Cardiac muscle cell (in vitro differentiated cells and primary cell): ENCODE measurements at regions not wholly inside any gene's neighbourhood (a gene's known extent, or its start where the extent isn't known, plus 50 kb on each side); places are given as distances from the start of the nearest gene placed in this dataset.

ENCODE experiments used
- DNase-seq, 2 donors: peaks; one replicate each; pipeline versions ENCODE4 v3.0.0 to v3.0.0-alpha.2; 2010 to 2017; ENCODE audit warnings: low read depth in 1 of 2, low spot score in 1 of 2
- H3K27ac ChIP-seq: fragments of 200-600 bp; sonication (generic); 2 replicates; pipeline ENCODE4 v1.5.1; 2016
- H3K27me3 ChIP-seq: fragments of 200-600 bp; sonication (generic); 2 replicates; pipeline ENCODE4 v1.6.0; 2016; ENCODE audit warnings: control low read depth
- H3K36me3 ChIP-seq: fragments of 200-600 bp; sonication (generic); 2 replicates; pipeline ENCODE4 v1.5.1; 2016; ENCODE audit warnings: control low read depth
- H3K4me1 ChIP-seq: fragments of 200-600 bp; sonication (generic); 2 replicates; pipeline ENCODE4 v1.8.1; 2017; ENCODE audit warnings: low read depth, mild to moderate bottlenecking, mixed run types
- H3K4me3 ChIP-seq: fragments of 200-600 bp; sonication (generic); 2 replicates; pipeline ENCODE4 v1.5.1; 2016; ENCODE audit warnings: mild to moderate bottlenecking
- H3K9me3 ChIP-seq: fragments of 200-600 bp; sonication (generic); 2 replicates; pipeline ENCODE4 v1.5.1; 2017; ENCODE audit warnings: low read depth, mild to moderate bottlenecking, control low read depth
- CTCF ChIP-seq: IDR thresholded peaks from 2 replicates; pipeline ENCODE4 v1.5.1; 2012; ENCODE audit warnings: low read depth, mild to moderate bottlenecking, low read length

GRCh38 chr9:79929285-79929684, 357.5 kb downstream of the TLE4 start:
- H3K27me3 ChIP-seq: no peaks in the 10 kb centered on the region
- no peaks in the 10 kb centered on the region for H3K36me3 ChIP-seq
- no peaks in the 10 kb centered on the region for H3K4me1 ChIP-seq
- no peak for TF ChIP-seq CTCF
- no peaks in the 10 kb centered on the region for H3K9me3 ChIP-seq
- H3K27ac ChIP-seq: no peak overlapping the region
- no peak overlapping the region for H3K4me3 ChIP-seq
- no peak for DNase-seq

GRCh38 chr9:79928661-79929223, 357.0 kb downstream of the TLE4 start:
- Histone ChIP-seq H3K27me3 (no peaks in the 10 kb centered on the region), H3K36me3 (no peaks in the 10 kb centered on the region), H3K9me3 (no peaks in the 10 kb centered on the region)

GRCh38 chr9:79925326-79925725, 353.6 kb downstream of the TLE4 start:
- no peaks in the 10 kb centered on the region for H3K9me3 ChIP-seq
- no peaks in the 10 kb centered on the region for H3K4me1 ChIP-seq
- H3K27me3 ChIP-seq: no peaks in the 10 kb centered on the region
- H3K36me3 ChIP-seq: no peaks in the 10 kb centered on the region
- no peak for TF ChIP-seq CTCF
- no peak overlapping the region for H3K4me3 ChIP-seq
- DNase-seq: no peak
- no peak overlapping the region for H3K27ac ChIP-seq

More at GRCh38 chr9:79928661-79929223, 357.0 kb downstream of the TLE4 start:
- no peak for DNase-seq
- Histone ChIP-seq H3K4me1 (no peaks in the 10 kb centered on the region), H3K27ac (no peak overlapping the region), H3K4me3 (no peak overlapping the region)
- TF ChIP-seq CTCF: no peak

GRCh38 chr9:79924836-79925235, 353.1 kb downstream of the TLE4 start:
- H3K4me3 ChIP-seq: no peak overlapping the region
- TF ChIP-seq CTCF: no peak
- DNase-seq: no peak
- no peaks in the 10 kb centered on the region for H3K4me1 ChIP-seq
- no peaks in the 10 kb centered on the region for H3K27me3 ChIP-seq
- no peaks in the 10 kb centered on the region for H3K9me3 ChIP-seq
- H3K27ac ChIP-seq: no peak overlapping the region
- no peaks in the 10 kb centered on the region for H3K36me3 ChIP-seq

- H3K27me3 ChIP-seq: no peaks in the 10 kb centered on the region
- no peak overlapping the region for H3K27ac ChIP-seq
- H3K4me1 ChIP-seq: no peaks in the 10 kb centered on the region
- no peaks in the 10 kb centered on the region for H3K36me3 ChIP-seq
- H3K4me3 ChIP-seq: no peak overlapping the region
- no peaks in the 10 kb centered on the region for H3K9me3 ChIP-seq
- no peak for DNase-seq
- no peak for TF ChIP-seq CTCF
Measured at GRCh38 chr9:79917421-79917820, 345.7 kb downstream of the TLE4 start.

GRCh38 chr9:79913867-79914266, 342.1 kb downstream of the TLE4 start:
- H3K4me3 ChIP-seq: no peak overlapping the region
- H3K27me3 ChIP-seq: no peaks in the 10 kb centered on the region

More at GRCh38 chr9:79913867-79914266, 342.1 kb downstream of the TLE4 start:
- H3K9me3 ChIP-seq: no peaks in the 10 kb centered on the region
- TF ChIP-seq CTCF: no peak
- no peak overlapping the region for H3K27ac ChIP-seq
- no peaks in the 10 kb centered on the region for H3K4me1 ChIP-seq
- DNase-seq: no peak
- no peaks in the 10 kb centered on the region for H3K36me3 ChIP-seq
